Fibroblast of lung (primary cell): ENCODE measurements at regions not wholly inside any gene's neighbourhood (a gene's known extent, or its start where the extent isn't known, plus 50 kb on each side); places are given as distances from the start of the nearest gene placed in this dataset.

Source experiments
- EZH2 ChIP-seq: IDR thresholded peaks from 2 replicates; pipeline ENCODE4 v1.5.1; 2012; ENCODE audit warnings: low read length, control low read depth, mild to moderate bottlenecking; ENCODE audit errors: missing control alignments
- TF ChIP-seq, protein P1 (sequence below), 2 donors: IDR thresholded peaks in 1 of 2; conservative IDR thresholded peaks in 1 of 2; 1 replicate in 1 of 2; 2 replicates in 1 of 2; pipeline ENCODE4 v1.5.1; 2011 to 2012; ENCODE audit warnings: low read length in 2 of 2, control low read depth in 1 of 2, inconsistent platforms in 1 of 2, low read depth in 1 of 2, mild to moderate bottlenecking in 1 of 2

DNA sequence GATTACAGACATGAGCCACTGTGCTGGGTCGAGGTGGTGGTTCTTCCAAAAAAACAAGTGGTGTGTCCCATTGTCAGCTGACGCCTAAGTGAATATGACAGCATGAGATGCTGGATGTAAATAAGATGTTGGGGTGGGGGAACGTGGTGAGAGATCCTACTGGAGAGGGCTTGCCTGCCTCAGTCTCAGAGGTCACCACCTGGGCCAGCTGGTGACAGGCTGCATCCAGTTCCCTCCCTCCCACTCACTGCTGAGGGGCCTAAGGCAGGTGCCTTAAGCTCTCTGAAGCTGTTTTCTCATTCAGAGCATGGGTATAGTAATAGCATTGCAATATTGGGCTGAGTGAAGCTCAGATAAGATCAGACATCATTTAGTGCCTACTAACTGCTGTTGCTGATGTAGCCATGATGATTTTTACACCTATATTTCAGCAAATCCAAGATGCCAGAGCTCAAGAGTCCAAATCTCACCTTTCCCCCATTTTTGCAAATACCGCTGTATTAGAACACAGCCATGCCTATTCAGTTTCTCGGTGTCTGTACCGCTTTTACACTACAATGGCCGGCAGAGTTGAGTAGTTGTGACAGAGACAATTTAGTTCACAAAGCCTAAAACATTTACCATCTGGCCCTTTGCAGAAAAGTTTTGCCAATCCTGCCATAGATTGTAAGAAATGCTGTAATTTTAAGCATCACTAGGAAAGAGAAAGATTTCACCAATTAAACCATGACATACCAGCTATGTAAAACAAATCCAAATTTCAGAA lies 171.3 kb downstream of the ANKRD60 start:
- TF ChIP-seq, protein P1, sequence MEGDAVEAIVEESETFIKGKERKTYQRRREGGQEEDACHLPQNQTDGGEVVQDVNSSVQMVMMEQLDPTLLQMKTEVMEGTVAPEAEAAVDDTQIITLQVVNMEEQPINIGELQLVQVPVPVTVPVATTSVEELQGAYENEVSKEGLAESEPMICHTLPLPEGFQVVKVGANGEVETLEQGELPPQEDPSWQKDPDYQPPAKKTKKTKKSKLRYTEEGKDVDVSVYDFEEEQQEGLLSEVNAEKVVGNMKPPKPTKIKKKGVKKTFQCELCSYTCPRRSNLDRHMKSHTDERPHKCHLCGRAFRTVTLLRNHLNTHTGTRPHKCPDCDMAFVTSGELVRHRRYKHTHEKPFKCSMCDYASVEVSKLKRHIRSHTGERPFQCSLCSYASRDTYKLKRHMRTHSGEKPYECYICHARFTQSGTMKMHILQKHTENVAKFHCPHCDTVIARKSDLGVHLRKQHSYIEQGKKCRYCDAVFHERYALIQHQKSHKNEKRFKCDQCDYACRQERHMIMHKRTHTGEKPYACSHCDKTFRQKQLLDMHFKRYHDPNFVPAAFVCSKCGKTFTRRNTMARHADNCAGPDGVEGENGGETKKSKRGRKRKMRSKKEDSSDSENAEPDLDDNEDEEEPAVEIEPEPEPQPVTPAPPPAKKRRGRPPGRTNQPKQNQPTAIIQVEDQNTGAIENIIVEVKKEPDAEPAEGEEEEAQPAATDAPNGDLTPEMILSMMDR (conservative IDR thresholded peaks at IDR 0.05 in 1 of 2, IDR thresholded peaks at IDR 0.05 in 1 of 2; ENCODE audit: low read depth in 1 of 2, low read length in 2 of 2): no peak
- no peak for TF ChIP-seq EZH2
